Fibroblast of lung (primary cell): ENCODE measurements at regions not wholly inside any gene's neighbourhood (a gene's known extent, or its start where the extent isn't known, plus 50 kb on each side); places are given as distances from the start of the nearest gene placed in this dataset.

Source experiments
- DNase-seq, 2 donors: peaks; one replicate each; pipeline versions ENCODE4 v3.0.0 to v3.0.0-alpha.2; 2010; ENCODE audit warnings: low read depth in 2 of 2
- H2AFZ ChIP-seq: 2 replicates; pipeline ENCODE4 v1.5.1; 2012; ENCODE audit warnings: low read length, control low read depth, inconsistent platforms
- H3K27ac ChIP-seq: 2 replicates; pipeline ENCODE4 v1.5.1; 2011; ENCODE audit warnings: low read length, control low read depth; ENCODE audit not compliant: insufficient read depth
- H3K27me3 ChIP-seq: 2 replicates; pipeline ENCODE4 v1.5.1; 2011; ENCODE audit warnings: mild to moderate bottlenecking, low read length; ENCODE audit not compliant: control insufficient read depth, insufficient read depth
- H3K36me3 ChIP-seq: 2 replicates; pipeline ENCODE4 v1.5.1; 2011; ENCODE audit warnings: low read length; ENCODE audit not compliant: control insufficient read depth, insufficient read depth
- H3K4me1 ChIP-seq: 2 replicates; pipeline ENCODE4 v1.5.1; 2011; ENCODE audit warnings: low read length; ENCODE audit not compliant: control insufficient read depth, insufficient read depth; ENCODE audit errors: extremely low read depth
- H3K4me2 ChIP-seq: 2 replicates; pipeline ENCODE4 v1.5.1; 2011; ENCODE audit warnings: low read length, control low read depth; ENCODE audit not compliant: insufficient read depth; ENCODE audit errors: extremely low read depth
- H3K4me3 ChIP-seq, 4 experiments: fragments of 200-600 bp in 1 of 4; sonication (generic) in 1 of 4; replicated peaks in 1 of 4; 2 replicates each; pipeline ENCODE4 v1.5.1; 2011 to 2016; ENCODE audit warnings: low read length in 4 of 4, low read depth in 3 of 4, mild to moderate bottlenecking in 3 of 4, control low read depth in 2 of 4, inconsistent platforms in 1 of 4, mixed read lengths in 1 of 4; ENCODE audit not compliant: insufficient read depth in 1 of 4; ENCODE audit errors: control extremely low read depth in 1 of 4
- H3K79me2 ChIP-seq: 2 replicates; pipeline ENCODE4 v1.5.1; 2012; ENCODE audit warnings: mild to moderate bottlenecking, low read length, inconsistent platforms; ENCODE audit not compliant: control insufficient read depth, insufficient read depth
- H3K9ac ChIP-seq: 2 replicates; pipeline ENCODE4 v1.5.1; 2011; ENCODE audit warnings: mild to moderate bottlenecking, low read length, control low read depth; ENCODE audit not compliant: insufficient read depth
- H3K9me3 ChIP-seq: 2 replicates; pipeline ENCODE4 v1.5.1; 2012; ENCODE audit warnings: low read depth, low read length; ENCODE audit not compliant: control insufficient read depth, insufficient read depth
- H4K20me1 ChIP-seq: 2 replicates; pipeline ENCODE4 v1.5.1; 2011; ENCODE audit warnings: low read length; ENCODE audit not compliant: control insufficient read depth, insufficient read depth; ENCODE audit errors: extremely low read depth
- CTCF ChIP-seq, 2 donors: IDR thresholded peaks in 1 of 2; conservative IDR thresholded peaks in 1 of 2; 1 replicate in 1 of 2; 2 replicates in 1 of 2; pipeline ENCODE4 v1.5.1; 2011 to 2012; ENCODE audit warnings: low read length in 2 of 2, control low read depth in 1 of 2, inconsistent platforms in 1 of 2, low read depth in 1 of 2, mild to moderate bottlenecking in 1 of 2
- EZH2 ChIP-seq: IDR thresholded peaks from 2 replicates; pipeline ENCODE4 v1.5.1; 2012; ENCODE audit warnings: low read length, control low read depth, mild to moderate bottlenecking; ENCODE audit errors: missing control alignments

- Histone ChIP-seq H3K9ac (no peak overlapping the region), H3K27ac (no peak overlapping the region), H2AFZ (no peak overlapping the region), H3K9me3 (no peaks in the 10 kb centered on the region), H3K4me1 (no peaks in the 10 kb centered on the region), H3K4me2 (no peak overlapping the region), H3K4me3 (no peak overlapping the region), H3K27me3 (no peaks in the 10 kb centered on the region), H3K36me3 (no peaks in the 10 kb centered on the region), H3K79me2 (no peaks in the 10 kb centered on the region), H4K20me1 (no peaks in the 10 kb centered on the region)
- peak in 1 of 2 donors; percentile 10 for DNase-seq
- TF ChIP-seq CTCF (conservative IDR thresholded peaks at IDR 0.05 in 1 of 2, IDR thresholded peaks at IDR 0.05 in 1 of 2; ENCODE audit: low read depth in 1 of 2, low read length in 2 of 2) (no peak), EZH2 (no peak)
Measured at GRCh38 chr9:108412755-108413154, 443.0 kb downstream of the ACTL7B start.

- Histone ChIP-seq H3K9ac (no peak overlapping the region), H3K4me2 (no peak overlapping the region), H3K4me3 (no peak overlapping the region), H3K27ac (no peak overlapping the region), H2AFZ (no peak overlapping the region), H3K4me1 (no peaks in the 10 kb centered on the region), H3K27me3 (no peaks in the 10 kb centered on the region), H3K36me3 (no peaks in the 10 kb centered on the region), H4K20me1 (no peaks in the 10 kb centered on the region), H3K9me3 (no peaks in the 10 kb centered on the region), H3K79me2 (no peaks in the 10 kb centered on the region)
- no peak for DNase-seq
- no peak for TF ChIP-seq EZH2
- TF ChIP-seq CTCF (conservative IDR thresholded peaks at IDR 0.05 in 1 of 2, IDR thresholded peaks at IDR 0.05 in 1 of 2; ENCODE audit: low read depth in 1 of 2, low read length in 2 of 2): no peak
Measured at GRCh38 chr9:108411632-108412031, 444.2 kb downstream of the ACTL7B start.

GRCh38 chr9:108410161-108410560 lies 445.6 kb downstream of the ACTL7B start:
- TF ChIP-seq EZH2 (no peak), CTCF (conservative IDR thresholded peaks at IDR 0.05 in 1 of 2, IDR thresholded peaks at IDR 0.05 in 1 of 2; ENCODE audit: low read depth in 1 of 2, low read length in 2 of 2) (no peak)
- Histone ChIP-seq H3K9ac (no peak overlapping the region), H3K9me3 (no peaks in the 10 kb centered on the region), H3K36me3 (no peaks in the 10 kb centered on the region), H3K27me3 (no peaks in the 10 kb centered on the region), H3K4me1 (no peaks in the 10 kb centered on the region), H2AFZ (no peak overlapping the region), H3K79me2 (no peaks in the 10 kb centered on the region), H4K20me1 (no peaks in the 10 kb centered on the region), H3K4me2 (no peak overlapping the region), H3K27ac (no peak overlapping the region), H3K4me3 (no peak overlapping the region)
- no peak for DNase-seq
